H1 (cell line): ENCODE measurements at regions not wholly inside any gene's neighbourhood (a gene's known extent, or its start where the extent isn't known, plus 50 kb on each side); places are given as distances from the start of the nearest gene placed in this dataset.

Experiments
- CTCF ChIA-PET: fragments of 300-600 bp; sonication (Branson Sonifier 250); formaldehyde crosslinking; loops from one replicate; lab custom pipeline; 2021; ENCODE audit not compliant: partially characterized antibody; lab: Charles Lee
- POLR2A ChIA-PET: fragments of 300-600 bp; sonication (Branson Sonifier 250); formaldehyde crosslinking; loops from one replicate; lab custom pipeline; 2021; ENCODE audit warnings: inconsistent platforms; ENCODE audit not compliant: partially characterized antibody; lab: Charles Lee
- DNase-seq, 2 experiments: peaks; one replicate each; pipeline versions ENCODE4 v3.0.0 to v3.0.0-alpha.2; 2010 to 2022; ENCODE audit warnings: low spot score in 2 of 2, low read depth in 1 of 2, mixed read lengths in 1 of 2
- FAIRE-seq: peaks from 2 replicates; lab custom pipeline; 2011; peaks lifted over from hg19 to GRCh38; lab: Jason Lieb, UNC
- H2AFZ ChIP-seq: 2 replicates; pipeline ENCODE4 v1.8.1; 2012; ENCODE audit warnings: low read length, inconsistent platforms
- H2AK5ac ChIP-seq: 2 replicates; pipeline ENCODE4 v1.6.1; 2013; ENCODE audit warnings: low read depth, low read length
- H2BK120ac ChIP-seq: replicated peaks from 2 replicates; pipeline ENCODE3; 2013; ENCODE audit warnings: low read depth, low read length, inconsistent platforms
- H2BK12ac ChIP-seq: 2 replicates; pipeline ENCODE4 v1.6.1; 2013; ENCODE audit warnings: low read depth, low read length
- H2BK15ac ChIP-seq: 2 replicates; pipeline ENCODE4 v1.6.1; 2013; ENCODE audit warnings: low read length
- H2BK20ac ChIP-seq: 2 replicates; pipeline ENCODE4 v1.6.1; 2013; ENCODE audit warnings: low read length
- H2BK5ac ChIP-seq: 2 replicates; pipeline ENCODE4 v1.6.1; 2013; ENCODE audit warnings: low read depth, low read length
- H3K14ac ChIP-seq: 2 replicates; pipeline ENCODE4 v1.6.1; 2013; ENCODE audit warnings: inconsistent platforms; ENCODE audit not compliant: insufficient read length
- H3K18ac ChIP-seq: 2 replicates; pipeline ENCODE4 v1.6.1; 2013; ENCODE audit warnings: low read length; ENCODE audit errors: extremely low read depth
- H3K23ac ChIP-seq: 2 replicates; pipeline ENCODE4 v1.6.1; 2013; ENCODE audit warnings: inconsistent platforms; ENCODE audit not compliant: insufficient read length
- H3K23me2 ChIP-seq: 2 replicates; pipeline ENCODE4 v1.6.1; 2013; ENCODE audit warnings: low read depth, low read length
- H3K27ac ChIP-seq: 2 replicates; pipeline ENCODE4 v1.6.1; 2011; ENCODE audit warnings: low read depth, low read length, inconsistent platforms
- H3K27me3 ChIP-seq, 4 experiments: replicated peaks in 1 of 4; 1 replicate in 1 of 4; 2 replicates in 3 of 4; pipeline versions ENCODE4 v1.6.1 to v1.8.1; 2011 to 2013; ENCODE audit warnings: low read length in 3 of 4, mild to moderate bottlenecking in 3 of 4, inconsistent platforms in 2 of 4, mixed read lengths in 2 of 4, moderate library complexity in 1 of 4; ENCODE audit not compliant: control insufficient read depth in 3 of 4, insufficient read depth in 3 of 4; ENCODE audit errors: extremely low read depth in 1 of 4
- H3K36me3 ChIP-seq, 4 experiments: 2 replicates each; pipeline versions ENCODE4 v1.6.1 to v1.8.1; 2011 to 2013; ENCODE audit warnings: mild to moderate bottlenecking in 4 of 4, low read length in 3 of 4, moderate library complexity in 2 of 4, control low read depth in 1 of 4, inconsistent platforms in 1 of 4; ENCODE audit not compliant: insufficient read depth in 4 of 4, control insufficient read depth in 2 of 4
- H3K4ac ChIP-seq: replicated peaks from 2 replicates; pipeline ENCODE3; 2013; ENCODE audit warnings: low read length, low read depth, mixed read lengths, inconsistent platforms; ENCODE audit not compliant: insufficient read length
- H3K4me1 ChIP-seq, 4 experiments: replicated peaks in 1 of 4; 1 replicate in 1 of 4; 2 replicates in 3 of 4; pipeline versions ENCODE4 v1.6.1 to v1.8.1; 2011 to 2013; ENCODE audit warnings: low read length in 3 of 4, inconsistent platforms in 2 of 4, mixed read lengths in 1 of 4; ENCODE audit not compliant: insufficient read depth in 4 of 4, control insufficient read depth in 3 of 4
- H3K4me2 ChIP-seq, 2 experiments: 2 replicates each; pipeline versions ENCODE4 v1.6.1 to v1.8.1; 2011 to 2013; ENCODE audit warnings: low read depth in 2 of 2, low read length in 2 of 2, control low read depth in 1 of 2, inconsistent platforms in 1 of 2, mild to moderate bottlenecking in 1 of 2; ENCODE audit not compliant: insufficient read depth in 1 of 2
- H3K4me3 ChIP-seq, 4 experiments: fragments of 200-600, 300-600 bp in 1 of 4; sonication (generic), shearing (Covaris generic), sonication (Bioruptor Twin) in 1 of 4; 2 replicates each; pipeline versions ENCODE4 v1.5.1 to v1.8.1; 2011 to 2016; ENCODE audit warnings: low read length in 4 of 4, low read depth in 3 of 4, control low read depth in 2 of 4, inconsistent platforms in 2 of 4, mild to moderate bottlenecking in 2 of 4, mixed read lengths in 1 of 4, moderate library complexity in 1 of 4; ENCODE audit not compliant: insufficient read depth in 2 of 4; ENCODE audit errors: extremely low read depth in 1 of 4
- H3K56ac ChIP-seq: replicated peaks from 2 replicates; pipeline ENCODE3; 2013; ENCODE audit warnings: low read depth, mild to moderate bottlenecking, mixed read lengths, low read length, inconsistent platforms; ENCODE audit not compliant: insufficient read length
- H3K79me1 ChIP-seq: 2 replicates; pipeline ENCODE4 v1.6.1; 2013; ENCODE audit warnings: low read depth, low read length, control low read depth
- H3K79me2 ChIP-seq, 2 experiments: 2 replicates each; pipeline versions ENCODE4 v1.6.1 to v1.8.1; 2012 to 2013; ENCODE audit warnings: low read length in 2 of 2, mild to moderate bottlenecking in 2 of 2, inconsistent platforms in 1 of 2; ENCODE audit not compliant: insufficient read depth in 2 of 2, control insufficient read depth in 1 of 2
- H3K9ac ChIP-seq, 4 experiments: replicated peaks in 1 of 4; 1 replicate in 1 of 4; 2 replicates in 3 of 4; pipeline versions ENCODE4 v1.6.1 to v1.8.1; 2011 to 2013; ENCODE audit warnings: low read depth in 3 of 4, low read length in 3 of 4, control low read depth in 2 of 4, mild to moderate bottlenecking in 2 of 4, moderate library complexity in 2 of 4, inconsistent platforms in 1 of 4; ENCODE audit errors: extremely low read depth in 1 of 4
- H3K9me3 ChIP-seq, 2 experiments: 2 replicates each; pipeline versions ENCODE4 v1.6.1 to v1.8.1; 2012 to 2013; ENCODE audit warnings: mild to moderate bottlenecking in 2 of 2, moderate library complexity in 2 of 2, control low read depth in 1 of 2, inconsistent platforms in 1 of 2, low read depth in 1 of 2, low read length in 1 of 2, mixed read lengths in 1 of 2; ENCODE audit not compliant: insufficient read depth in 2 of 2
- H4K20me1 ChIP-seq, 2 experiments: replicated peaks in 1 of 2; 2 replicates each; pipeline versions ENCODE3 to v1.8.1; 2011 to 2013; ENCODE audit warnings: inconsistent platforms in 2 of 2, low read length in 2 of 2, mild to moderate bottlenecking in 1 of 2; ENCODE audit not compliant: insufficient read depth in 2 of 2, control insufficient read depth in 1 of 2
- H4K5ac ChIP-seq: 2 replicates; pipeline ENCODE4 v1.6.1; 2013; ENCODE audit warnings: low read length, low read depth, mixed read lengths, inconsistent platforms; ENCODE audit not compliant: insufficient read length
- H4K8ac ChIP-seq: 2 replicates; pipeline ENCODE4 v1.8.0; 2013; ENCODE audit warnings: mild to moderate bottlenecking, moderate library complexity, low read length, inconsistent platforms; ENCODE audit not compliant: insufficient read depth; ENCODE audit errors: extremely low read depth
- H4K91ac ChIP-seq: replicated peaks from 2 replicates; pipeline ENCODE3; 2013; ENCODE audit warnings: low read length, mixed read lengths, inconsistent platforms; ENCODE audit not compliant: insufficient read length
- CREB1 ChIP-seq: IDR thresholded peaks from 2 replicates; pipeline ENCODE4 v1.6.1; 2012; ENCODE audit warnings: inconsistent platforms
- EP300 ChIP-seq, 2 experiments: IDR thresholded peaks; 1 replicate in 1 of 2; 2 replicates in 1 of 2; pipeline ENCODE4 v1.6.1; 2011 to 2012; ENCODE audit warnings: low read depth in 2 of 2, low read length in 2 of 2, mild to moderate bottlenecking in 2 of 2, borderline replicate concordance in 1 of 2, inconsistent platforms in 1 of 2, moderate library complexity in 1 of 2
- EZH2 ChIP-seq: fragments of 200-600 bp; sonication (generic); IDR thresholded peaks from 2 replicates; pipeline ENCODE4 v1.7.1; 2012; ENCODE audit warnings: low read depth, mild to moderate bottlenecking, moderate library complexity, low read length, inconsistent platforms; ENCODE audit not compliant: severe bottlenecking
- FOSL1 ChIP-seq: IDR thresholded peaks from 2 replicates; pipeline ENCODE4 v1.6.1; 2011; ENCODE audit warnings: mild to moderate bottlenecking, low read depth, low read length, moderate library complexity; ENCODE audit not compliant: insufficient read depth
- JUND ChIP-seq: IDR thresholded peaks from 2 replicates; pipeline ENCODE4 v1.6.1; 2011; ENCODE audit warnings: mild to moderate bottlenecking, improper control_type of control experiment, low read length
- NRF1 ChIP-seq: IDR thresholded peaks from 2 replicates; pipeline ENCODE4 v1.6.1; 2011; ENCODE audit warnings: mild to moderate bottlenecking, low read depth, low read length, improper control_type of control experiment
- RBBP5 ChIP-seq: IDR thresholded peaks from 2 replicates; pipeline ENCODE4 v1.7.1; 2012; ENCODE audit warnings: low read depth, mild to moderate bottlenecking, inconsistent platforms, low read length, moderate library complexity, borderline replicate concordance
- RFX5 ChIP-seq: IDR thresholded peaks from 2 replicates; pipeline ENCODE4 v1.6.1; 2011; ENCODE audit warnings: low read depth, low read length, improper control_type of control experiment, borderline replicate concordance
- RXRA ChIP-seq: IDR thresholded peaks from 2 replicates; pipeline ENCODE4 v1.6.1; 2011; ENCODE audit warnings: low read depth, mild to moderate bottlenecking, low read length, moderate library complexity; ENCODE audit not compliant: insufficient read depth
- SIRT6 ChIP-seq: IDR thresholded peaks from one replicate; pipeline ENCODE4 v1.7.1; 2012; ENCODE audit warnings: low read length, inconsistent platforms
- SUZ12 ChIP-seq: fragments of 200-600 bp; sonication (generic); IDR thresholded peaks from 2 replicates; pipeline ENCODE4 v1.6.1; 2012; ENCODE audit warnings: mild to moderate bottlenecking, inconsistent platforms, low read length, moderate library complexity, mixed read lengths
- TEAD4 ChIP-seq: IDR thresholded peaks from 2 replicates; pipeline ENCODE4 v1.6.1; 2012; ENCODE audit warnings: low read depth, low read length, inconsistent platforms, mixed read lengths
- ZNF274 ChIP-seq: IDR thresholded peaks from 2 replicates; pipeline ENCODE4 v1.7.0; 2012; ENCODE audit warnings: low read length, borderline replicate concordance; ENCODE audit errors: extremely low read depth
- WGBS, 2 experiments: shearing (Covaris generic) in 1 of 2; methylation state at CpG; one replicate each; pipeline versions ENCODE4 v1.1.6 to v1.1.7; 2013 to 2015; ENCODE audit warnings: low lambda C conversion rate in 2 of 2, mixed read lengths in 2 of 2, inconsistent platforms in 1 of 2, low coverage in 1 of 2, missing lambda C conversion rate in 1 of 2; ENCODE audit not compliant: insufficient replicate concordance in 2 of 2, insufficient coverage in 1 of 2, insufficient read length in 1 of 2; ENCODE audit errors: extremely low coverage in 1 of 2, missing lambda C conversion rate in 1 of 2; 5-methylcytosine and 5-hydroxymethylcytosine counted together

DNA sequence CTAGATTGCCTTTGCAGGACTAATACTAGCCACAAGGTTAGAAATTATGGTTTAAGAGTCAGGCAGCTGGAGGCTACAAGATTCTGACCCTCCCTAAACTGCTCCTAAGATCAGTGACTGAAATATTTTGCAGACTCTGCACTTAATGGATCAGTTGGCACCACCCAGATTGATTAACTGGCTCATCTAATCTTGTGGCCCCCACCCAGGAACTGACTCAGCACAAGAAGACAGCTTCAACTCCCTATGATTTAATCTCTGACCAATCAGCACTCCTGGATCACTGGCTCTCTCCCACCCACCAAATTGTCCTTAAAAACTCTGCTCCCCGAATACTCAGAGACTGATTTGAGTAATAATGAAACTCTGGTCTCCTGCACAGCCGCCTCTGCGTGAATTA, 145.4 kb upstream of the LCORL start:
- H3K18ac ChIP-seq, result no peak overlapping the region
- H2AK5ac ChIP-seq, result no peak overlapping the region
- H4K20me1 ChIP-seq, result no peaks in the 10 kb centered on the region
- no peak overlapping the region for H2AFZ ChIP-seq
- H3K23me2 ChIP-seq, result no peaks in the 10 kb centered on the region
- no peak overlapping the region for H4K8ac ChIP-seq
- no peak overlapping the region for H3K23ac ChIP-seq
- 78% methylated on average over 3 of the region's 3 CpGs; no CpG with 5 or more reads in 1 of the 2 experiments for WGBS, 2 experiments
- peaks cover 55 to 57% of the 10 kb centered on the region in 2 experiments for H3K9me3 ChIP-seq
- no peaks in the 10 kb centered on the region for H3K4me1 ChIP-seq
- no peaks in the 10 kb centered on the region for H3K79me1 ChIP-seq
- H3K9ac ChIP-seq, result no peak overlapping the region
- no peak overlapping the region for H3K4me2 ChIP-seq
- no peak overlapping the region for H3K4me3 ChIP-seq
- H3K79me2 ChIP-seq, result no peaks in the 10 kb centered on the region
- no peak overlapping the region for H2BK5ac ChIP-seq
- no peak overlapping the region for H4K5ac ChIP-seq
- FAIRE-seq (no peak), DNase-seq (no peak)
- no peak overlapping the region for H2BK12ac ChIP-seq
- POLR2A ChIA-PET, result no interaction called here
- no peak overlapping the region for H4K91ac ChIP-seq
- no peak overlapping the region for H3K14ac ChIP-seq
- H3K56ac ChIP-seq, result no peak overlapping the region
- H3K27ac ChIP-seq, result no peak overlapping the region
- H2BK120ac ChIP-seq, result no peak overlapping the region
- TF ChIP-seq SIRT6 (no peak), FOSL1 (no peak), ZNF274 (no peak), JUND (no peak), CREB1 (no peak), EP300 (IDR thresholded peaks at IDR 0.05; ENCODE audit: borderline replicate concordance in 1 of 2, low read depth in 2 of 2, low read length in 2 of 2) (no peak), NRF1 (no peak), RXRA (no peak), EZH2 (no peak), RFX5 (no peak), RBBP5 (no peak), SUZ12 (no peak), TEAD4 (no peak)
- H3K36me3 ChIP-seq, result no peaks in the 10 kb centered on the region
- no peak overlapping the region for H2BK15ac ChIP-seq
- CTCF ChIA-PET, result no interaction called here
- H3K27me3 ChIP-seq, result no peaks in the 10 kb centered on the region
- no peak overlapping the region for H2BK20ac ChIP-seq
- no peak overlapping the region for H3K4ac ChIP-seq
